ENCODE measurements at regions not wholly inside any gene's neighbourhood (a gene's known extent, or its start where the extent isn't known, plus 50 kb on each side); places are given as distances from the start of the nearest gene placed in this dataset.

DNA sequence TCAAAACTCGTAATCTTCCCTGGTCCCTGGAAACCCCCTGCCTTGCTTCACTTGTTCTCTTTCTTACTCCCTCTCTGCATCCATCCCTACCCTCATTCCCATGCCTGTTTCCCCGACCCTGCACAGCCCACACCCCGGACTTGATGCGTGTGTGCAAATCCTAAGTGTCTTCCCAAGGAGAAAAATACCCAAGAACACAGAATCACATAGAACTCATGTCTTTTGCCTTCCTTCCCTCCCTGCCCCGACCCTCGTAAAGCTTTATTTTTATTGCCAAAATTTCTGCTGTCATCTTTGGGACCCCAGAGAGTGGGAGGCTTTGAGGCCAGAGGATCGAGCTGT is 169.6 kb upstream of the PMEPA1 start:
- ATAC-seq, result no peak
- in situ Hi-C loops (cut with MboI; ENCODE audit: low sequenced_read_pairs in 4 of 4) (loop anchor here in 1 of 4 donors (25.0 kb wide), 1 partner anchor 92 kb away; no protein-coding TSS in a partner anchor), intact Hi-C loops (cut with DNase I; ENCODE audit: low total_unique reads) (no loop called here)
- Histone ChIP-seq H3K9me3 (no peaks in the 10 kb centered on the region), H3K27ac (no peak overlapping the region), H3K27me3 (no peaks in the 10 kb centered on the region), H3K4me3 (no peak overlapping the region), H3K36me3 (no peaks in the 10 kb centered on the region), H3K4me1 (no peaks in the 10 kb centered on the region)
- TF ChIP-seq POLR2A (IDR thresholded peaks at IDR 0.05), result no peak
- TF ChIP-seq CTCF (IDR thresholded peaks at IDR 0.05 in 4 of 5, conservative IDR thresholded peaks at IDR 0.05 in 1 of 5), result no peak
- DNase-seq, result no peak

DNA sequence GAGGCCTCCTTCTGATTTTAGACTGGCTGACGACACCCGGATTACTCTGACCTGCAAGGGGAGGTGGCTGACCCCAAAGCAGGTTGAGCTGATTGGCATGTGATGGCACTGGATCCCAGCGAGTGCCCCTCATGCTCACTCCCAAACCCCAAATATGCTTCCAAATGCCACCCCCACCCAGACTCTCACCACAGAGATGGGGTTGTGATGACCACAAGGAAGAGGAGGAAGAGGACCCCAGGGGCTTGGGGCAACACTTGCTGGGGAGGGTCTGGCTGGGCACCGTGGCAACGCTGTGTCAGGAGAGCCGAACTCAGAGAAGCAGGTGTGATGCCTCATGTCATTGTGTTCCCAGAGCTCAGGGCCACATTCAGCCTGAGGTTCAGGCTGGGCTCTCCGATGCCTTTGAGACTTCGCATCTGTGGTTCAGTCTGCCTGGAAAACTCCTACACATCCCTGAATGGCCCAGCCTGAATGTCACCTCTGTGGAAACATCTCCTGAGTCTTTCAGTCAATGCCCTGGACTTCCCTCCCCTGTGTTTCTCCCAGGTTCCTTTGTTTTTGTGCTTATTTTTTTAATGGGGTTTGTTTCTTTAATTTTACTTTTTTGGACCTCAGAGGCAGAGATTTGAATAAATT is 169.1 kb upstream of the PMEPA1 start:
- Histone ChIP-seq H3K27me3 (no peaks in the 10 kb centered on the region), H3K36me3 (no peaks in the 10 kb centered on the region), H3K4me3 (no peak overlapping the region), H3K4me1 (no peaks in the 10 kb centered on the region), H3K27ac (no peak overlapping the region), H3K9me3 (no peaks in the 10 kb centered on the region)
- intact Hi-C loops (cut with DNase I; ENCODE audit: low total_unique reads) (no loop called here), in situ Hi-C loops (cut with MboI; ENCODE audit: low sequenced_read_pairs in 4 of 4) (loop anchor here in 1 of 4 donors (25.0 kb wide), 1 partner anchor 92 kb away; no protein-coding TSS in a partner anchor)
- ATAC-seq, result no peak
- TF ChIP-seq POLR2A (IDR thresholded peaks at IDR 0.05), result no peak
- DNase-seq, result no peak

DNA sequence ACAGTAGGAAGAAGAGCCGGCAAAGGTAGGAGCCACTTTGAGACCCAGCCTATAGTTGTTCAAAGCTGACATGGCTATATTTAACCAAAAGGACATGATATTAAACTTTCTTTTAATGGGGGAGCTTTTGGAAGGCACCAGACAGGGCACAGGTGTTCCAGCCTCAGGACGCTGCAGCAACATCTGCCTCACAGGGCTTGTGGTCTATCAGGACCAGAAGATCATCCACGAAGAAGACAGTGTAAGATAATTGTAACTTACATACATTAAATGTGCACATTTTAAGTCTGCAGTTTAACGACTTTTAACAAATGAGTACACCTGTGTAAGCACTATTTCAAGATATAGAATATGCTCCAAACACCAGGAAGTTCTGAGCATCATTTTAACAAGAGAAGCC is 168.2 kb upstream of the PMEPA1 start:
- intact Hi-C loops (cut with DNase I; ENCODE audit: low total_unique reads), result no loop called here
- H3K27ac ChIP-seq, result no peak overlapping the region
- no peak overlapping the region for H3K4me3 ChIP-seq
- no peaks in the 10 kb centered on the region for H3K9me3 ChIP-seq
- H3K27me3 ChIP-seq, result no peaks in the 10 kb centered on the region
- in situ Hi-C loops (cut with MboI; ENCODE audit: low sequenced_read_pairs in 4 of 4), result loop anchor here in 1 of 4 donors (25.0 kb wide), 1 partner anchor 91 kb away; no protein-coding TSS in a partner anchor
- no peaks in the 10 kb centered on the region for H3K4me1 ChIP-seq
- no peaks in the 10 kb centered on the region for H3K36me3 ChIP-seq
- ATAC-seq (no peak), DNase-seq (no peak)
- TF ChIP-seq POLR2A (IDR thresholded peaks at IDR 0.05), result no peak
- TF ChIP-seq CTCF (IDR thresholded peaks at IDR 0.05 in 4 of 5, conservative IDR thresholded peaks at IDR 0.05 in 1 of 5), result no peak

DNA sequence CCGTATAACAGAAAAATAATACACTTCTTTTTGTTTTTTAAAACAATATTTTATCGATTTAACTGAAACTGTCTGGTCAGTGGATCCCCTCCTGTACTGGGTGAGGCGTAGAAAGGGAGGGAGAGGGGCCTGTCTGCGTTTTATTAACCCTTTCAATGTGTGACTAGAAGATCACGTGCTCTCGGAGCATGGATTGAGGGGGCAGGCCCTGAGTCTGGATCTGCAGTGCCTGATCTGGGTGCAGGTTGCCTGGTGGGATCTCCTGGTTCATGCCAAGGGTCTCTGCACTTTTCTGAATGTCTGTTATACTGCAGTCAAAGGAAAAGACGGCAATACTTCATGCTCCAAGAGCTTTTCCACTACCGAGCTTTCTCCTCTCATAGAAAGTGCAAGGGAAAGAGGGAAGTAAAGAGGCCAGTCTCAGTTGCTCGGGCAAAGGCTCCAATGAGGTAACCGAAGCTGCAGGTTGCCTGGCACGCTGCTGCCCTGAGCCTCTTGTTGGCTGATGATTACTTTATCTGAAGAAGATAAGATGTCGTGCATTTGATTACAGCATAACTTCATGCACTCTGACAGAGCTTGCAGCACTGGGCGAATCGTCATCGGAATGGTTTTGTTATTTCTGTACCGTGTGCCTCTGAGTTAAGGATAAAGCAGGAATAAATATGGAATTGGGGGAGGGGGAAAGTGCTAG is 167.5 kb upstream of the PMEPA1 start:
- intact Hi-C loops (cut with DNase I; ENCODE audit: low total_unique reads) (no loop called here), in situ Hi-C loops (cut with MboI; ENCODE audit: low sequenced_read_pairs in 4 of 4) (loop anchor here in 1 of 4 donors (25.0 kb wide), 1 partner anchor 90 kb away; no protein-coding TSS in a partner anchor)
- H3K9me3 ChIP-seq, result no peaks in the 10 kb centered on the region
- no peaks in the 10 kb centered on the region for H3K27me3 ChIP-seq
- no peak overlapping the region for H3K4me3 ChIP-seq
- H3K36me3 ChIP-seq, result no peaks in the 10 kb centered on the region
- DNase-seq (no peak), ATAC-seq (no peak)
- H3K27ac ChIP-seq, result no peak overlapping the region
- TF ChIP-seq CTCF (IDR thresholded peaks at IDR 0.05 in 4 of 5, conservative IDR thresholded peaks at IDR 0.05 in 1 of 5) (no peak), POLR2A (IDR thresholded peaks at IDR 0.05) (no peak)
- no peaks in the 10 kb centered on the region for H3K4me1 ChIP-seq

DNA sequence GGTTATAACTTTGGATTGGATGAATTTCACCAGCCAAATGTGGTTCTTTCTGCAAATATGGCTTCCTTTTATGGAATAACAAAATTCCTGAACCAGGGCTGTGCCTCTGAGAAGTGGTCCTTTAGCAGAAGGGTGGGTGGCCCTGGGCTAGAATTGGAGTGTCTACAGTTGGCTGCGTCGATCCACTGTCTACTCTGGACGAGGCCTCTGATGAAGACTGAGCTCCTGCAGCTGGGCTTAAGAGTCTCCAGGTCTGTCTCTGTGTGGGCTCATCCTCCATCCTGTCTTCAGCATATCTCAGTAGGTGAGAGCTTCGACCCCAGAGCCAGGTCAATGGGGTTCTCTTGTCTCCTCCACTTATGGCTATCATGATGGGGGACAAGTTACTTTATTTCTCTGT is 166.3 kb upstream of the PMEPA1 start:
- in situ Hi-C loops (cut with MboI; ENCODE audit: low sequenced_read_pairs in 4 of 4), result loop anchor here in 1 of 4 donors (25.0 kb wide), 1 partner anchor 89 kb away; no protein-coding TSS in a partner anchor

More for the DNA sequence above, 166.3 kb upstream of the PMEPA1 start:
- H3K4me1 ChIP-seq, result no peaks in the 10 kb centered on the region
- no peak for TF ChIP-seq POLR2A (IDR thresholded peaks at IDR 0.05)
- TF ChIP-seq CTCF (IDR thresholded peaks at IDR 0.05 in 4 of 5, conservative IDR thresholded peaks at IDR 0.05 in 1 of 5), result no peak
- no peaks in the 10 kb centered on the region for H3K9me3 ChIP-seq
- H3K4me3 ChIP-seq, result no peak overlapping the region
- no peaks in the 10 kb centered on the region for H3K36me3 ChIP-seq
- H3K27me3 ChIP-seq, result no peaks in the 10 kb centered on the region
- ATAC-seq (no peak), DNase-seq (no peak)
- no peak overlapping the region for H3K27ac ChIP-seq
- intact Hi-C loops (cut with DNase I; ENCODE audit: low total_unique reads), result no loop called here
